A549 (cell line): ENCODE measurements at regions not wholly inside any gene's neighbourhood (a gene's known extent, or its start where the extent isn't known, plus 50 kb on each side); places are given as distances from the start of the nearest gene placed in this dataset.

Source experiments
- CTCF ChIP-seq: fragments of >200 bp; sonication (Bioruptor Twin); formaldehyde crosslinking; IDR thresholded peaks from 3 replicates; pipeline ENCODE4 v1.5.1; 2016
- GATA3 ChIP-seq: IDR thresholded peaks from 2 replicates; pipeline ENCODE4 v1.6.1; 2012; ENCODE audit warnings: borderline replicate concordance
- HOXA7 ChIP-seq: fragments of 250-450 bp; sonication (Bioruptor Pico); IDR thresholded peaks from 2 replicates; pipeline ENCODE4 v1.5.0; 2020; ENCODE audit warnings: mild to moderate bottlenecking, moderate library complexity
- JUN ChIP-seq, 2 experiments: fragments of >200 bp; sonication (Bioruptor Twin); formaldehyde crosslinking; IDR thresholded peaks; 2 replicates in 1 of 2; 3 replicates in 1 of 2; pipeline ENCODE4 v1.6.1; 2016 to 2017
- POLR2A ChIP-seq: IDR thresholded peaks from 2 replicates; pipeline ENCODE4 v1.6.1; 2012; ENCODE audit warnings: mild to moderate bottlenecking, low read length
- TFCP2L1 ChIP-seq: fragments of 250-450 bp; sonication (Bioruptor Pico); IDR thresholded peaks from 2 replicates; pipeline ENCODE4 v1.5.0; 2021; ENCODE audit warnings: mild to moderate bottlenecking

- TF ChIP-seq TFCP2L1 = no peak
- TF ChIP-seq CTCF = no peak
- no peak for TF ChIP-seq POLR2A
- TF ChIP-seq HOXA7 (CRISPR knock-in tag) = no peak
- TF ChIP-seq GATA3 = no peak
- no peak for TF ChIP-seq JUN (IDR thresholded peaks at IDR 0.05)
Observed at GRCh38 chr13:109301276-109301675, 485.1 kb downstream of the IRS2 start.
